DND-41 (cell line): ENCODE measurements at regions not wholly inside any gene's neighbourhood (a gene's known extent, or its start where the extent isn't known, plus 50 kb on each side); places are given as distances from the start of the nearest gene placed in this dataset.

ENCODE experiments used
- CTCF ChIP-seq: IDR thresholded peaks from 2 replicates; pipeline ENCODE4 v1.5.1; 2012; ENCODE audit warnings: borderline replicate concordance, low read length, moderate library complexity, mild to moderate bottlenecking; ENCODE audit not compliant: poor library complexity, severe bottlenecking; ENCODE audit errors: extremely low read depth
- EZH2 ChIP-seq: IDR thresholded peaks from 3 replicates; pipeline ENCODE4 v1.6.1; 2012; ENCODE audit warnings: borderline replicate concordance, low read depth, mild to moderate bottlenecking, moderate library complexity, low read length, inconsistent platforms; ENCODE audit not compliant: severe bottlenecking

- TF ChIP-seq CTCF, result no peak
- no peak for TF ChIP-seq EZH2
Measured at GRCh38 chr16:74190292-74190691, 106.3 kb upstream of the PSMD7 start.
